ENCODE measurements at regions not wholly inside any gene's neighbourhood (a gene's known extent, or its start where the extent isn't known, plus 50 kb on each side); places are given as distances from the start of the nearest gene placed in this dataset.
"Not testable (repeated sequence)": the region's sequence is repeated elsewhere in the genome, so short reads cannot be mapped to it uniquely, and the experiment has no call there.

DNA sequence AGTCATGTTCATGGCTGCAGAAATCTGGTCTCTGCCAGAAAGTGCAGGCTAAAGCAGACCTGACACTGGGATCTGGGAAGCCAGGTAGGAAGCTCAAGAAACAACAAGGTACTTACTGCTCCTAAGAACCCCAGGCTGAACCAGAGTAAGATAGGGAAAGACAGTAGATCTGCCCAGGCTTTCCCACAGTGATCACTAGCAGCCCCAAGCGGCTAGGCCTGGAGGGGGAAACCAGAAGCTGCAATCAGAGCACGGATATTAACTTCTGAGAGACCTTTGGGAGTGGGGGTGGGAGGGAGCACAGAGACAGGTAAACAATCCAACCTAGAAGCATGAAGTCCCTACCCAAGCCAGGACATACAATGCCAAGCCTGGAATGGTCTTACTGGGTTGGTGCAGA lies 135.2 kb upstream of the C11orf58 start:
- Histone ChIP-seq H3K4me1 (peaks cover 23 to 42% (median 34%) of the 10 kb centered on the region in 10 experiments), H3K9me3 (replicated peaks in 1 of 11) (no peaks in the 10 kb centered on the region), H3K27ac (no peak overlapping the region), H3K36me3 (no peaks in the 10 kb centered on the region), H3K4me2 (no peak overlapping the region), H3K27me3 (peaks cover 65 to 87% (median 80%) of the 10 kb centered on the region in 11 experiments), H3K4me3 (no peak overlapping the region), H4K20me1 (peaks cover 0 to 51% (median 43%) of the 10 kb centered on the region in 11 experiments; a peak in 17 of 22 replicates), H3K9ac (no peak overlapping the region)
- TF ChIP-seq Cebpa-rat (IDR thresholded peaks at IDR 0.05) = no peak

DNA sequence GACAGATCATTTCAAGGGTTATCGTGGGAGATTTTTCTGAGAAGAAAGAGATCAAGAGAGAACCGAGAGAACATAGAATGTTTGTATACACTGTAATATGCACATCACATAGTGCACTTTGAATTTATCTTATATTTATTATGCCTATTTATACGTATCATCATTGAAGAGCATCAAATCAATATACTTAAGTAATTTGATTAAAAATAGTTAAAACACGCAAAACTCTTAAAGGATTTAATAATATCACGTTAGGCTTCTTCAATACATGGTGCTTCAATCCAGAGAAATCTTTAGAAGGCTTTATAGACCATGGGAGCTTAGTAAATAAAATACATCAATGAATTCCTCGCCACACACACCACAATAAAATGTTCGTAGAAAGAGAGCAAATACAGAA lies 139.5 kb upstream of the C11orf58 start:
- no peak for TF ChIP-seq Cebpa-rat (IDR thresholded peaks at IDR 0.05)
- Histone ChIP-seq H3K4me1 (peaks cover 2 to 6% (median 4%) of the 10 kb centered on the region in 10 experiments), H3K9ac (no peak overlapping the region), H3K9me3 (replicated peaks in 1 of 11) (no peaks in the 10 kb centered on the region), H3K36me3 (no peaks in the 10 kb centered on the region), H3K4me3 (no peak overlapping the region), H3K27ac (no peak overlapping the region), H3K4me2 (no peak overlapping the region), H3K27me3 (peaks cover 21 to 44% (median 37%) of the 10 kb centered on the region in 11 experiments), H4K20me1 (peaks cover 0 to 11% (median 4%) of the 10 kb centered on the region in 11 experiments; a peak in 14 of 22 replicates)

DNA sequence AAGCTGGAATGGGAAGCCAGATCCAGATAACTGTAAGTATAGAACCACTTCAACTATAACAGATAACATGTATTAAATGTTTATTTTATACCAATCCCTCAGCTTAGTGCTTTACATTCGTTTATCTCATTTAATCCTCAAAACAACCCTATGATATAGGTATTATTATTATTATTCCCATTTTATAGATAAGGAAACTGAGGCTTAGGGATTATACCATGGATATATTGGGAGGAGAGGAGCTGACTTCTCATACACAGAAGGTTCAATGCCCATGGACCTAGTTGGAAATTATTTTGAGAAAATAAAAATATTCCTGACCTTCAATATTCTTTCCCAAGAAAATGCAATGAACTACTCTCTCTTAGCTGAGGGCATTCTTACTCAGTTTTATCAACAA lies 140.4 kb upstream of the C11orf58 start:
- H4K20me1 ChIP-seq = peaks cover 0 to 2% (median 0%) of the 10 kb centered on the region in 11 experiments; a peak in 3 of 22 replicates
- H3K4me3 ChIP-seq = no peak overlapping the region
- TF ChIP-seq Cebpa-rat (IDR thresholded peaks at IDR 0.05) = no peak
- H3K27ac ChIP-seq = no peak overlapping the region
- no peaks in the 10 kb centered on the region for H3K4me1 ChIP-seq
- H3K27me3 ChIP-seq = peaks cover 13 to 35% (median 28%) of the 10 kb centered on the region in 11 experiments
- no peak overlapping the region for H3K4me2 ChIP-seq
- no peaks in the 10 kb centered on the region for H3K36me3 ChIP-seq
- H3K9me3 ChIP-seq (replicated peaks in 1 of 11) = no peaks in the 10 kb centered on the region
- H3K9ac ChIP-seq = no peak overlapping the region

DNA sequence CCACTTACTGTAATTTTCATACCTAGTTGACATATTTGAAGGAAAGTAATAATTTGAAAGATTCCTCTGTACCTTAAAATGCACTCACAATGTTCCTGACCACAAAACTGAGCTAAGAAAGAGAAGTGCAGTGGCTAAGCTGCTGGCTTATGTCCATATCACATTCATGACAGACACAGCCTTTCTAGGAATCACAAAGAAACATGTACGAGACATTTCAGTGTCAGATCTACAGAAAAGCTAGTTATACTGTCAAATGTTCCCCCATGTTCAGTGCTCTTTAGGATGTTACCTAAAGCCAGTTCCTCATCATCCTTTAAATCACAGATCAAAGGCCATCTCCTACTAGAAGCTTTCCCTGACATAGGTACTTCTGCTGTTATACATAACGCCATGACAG lies 142.2 kb upstream of the C11orf58 start:
- no peaks in the 10 kb centered on the region for H3K36me3 ChIP-seq
- H3K4me2 ChIP-seq = no peak overlapping the region

DNA sequence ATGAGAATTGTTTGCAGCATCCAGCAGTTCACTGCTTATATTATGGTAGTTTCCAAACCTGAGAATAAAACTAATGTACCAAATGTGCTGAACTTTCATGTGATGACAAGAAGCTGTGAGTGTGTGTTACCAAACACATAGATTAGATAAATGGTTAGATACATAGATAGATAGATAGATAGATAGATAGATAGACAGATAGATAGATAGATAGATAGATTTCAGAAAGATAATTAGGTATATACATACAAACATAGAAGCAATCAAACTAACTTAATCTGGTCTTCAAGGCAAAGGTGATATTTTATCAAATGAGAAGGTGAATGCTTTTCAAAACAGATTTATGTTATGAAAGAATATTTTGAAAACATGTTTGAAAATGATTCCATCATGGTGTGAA lies 147.3 kb upstream of the C11orf58 start:
- Histone ChIP-seq H3K4me2 (no peak overlapping the region), H3K9me3 (replicated peaks in 1 of 11) (no peaks in the 10 kb centered on the region), H3K36me3 (no peaks in the 10 kb centered on the region), H3K27me3 (no peaks in the 10 kb centered on the region), H3K4me3 (no peak overlapping the region), H3K9ac (no peak overlapping the region), H3K4me1 (no peaks in the 10 kb centered on the region), H3K27ac (no peak overlapping the region), H4K20me1 (no peaks in the 10 kb centered on the region)
- no peak for TF ChIP-seq Cebpa-rat (IDR thresholded peaks at IDR 0.05)

More for the DNA sequence above, 142.2 kb upstream of the C11orf58 start:
- Histone ChIP-seq H3K4me1 (no peaks in the 10 kb centered on the region), H3K27ac (no peak overlapping the region), H4K20me1 (no peaks in the 10 kb centered on the region; a peak in 1 of 22 replicates), H3K9me3 (replicated peaks in 1 of 11) (no peaks in the 10 kb centered on the region), H3K27me3 (peaks cover 0 to 17% (median 14%) of the 10 kb centered on the region in 11 experiments; a peak in 16 of 22 replicates), H3K9ac (no peak overlapping the region), H3K4me3 (no peak overlapping the region)
- TF ChIP-seq Cebpa-rat (IDR thresholded peaks at IDR 0.05) = no peak

DNA sequence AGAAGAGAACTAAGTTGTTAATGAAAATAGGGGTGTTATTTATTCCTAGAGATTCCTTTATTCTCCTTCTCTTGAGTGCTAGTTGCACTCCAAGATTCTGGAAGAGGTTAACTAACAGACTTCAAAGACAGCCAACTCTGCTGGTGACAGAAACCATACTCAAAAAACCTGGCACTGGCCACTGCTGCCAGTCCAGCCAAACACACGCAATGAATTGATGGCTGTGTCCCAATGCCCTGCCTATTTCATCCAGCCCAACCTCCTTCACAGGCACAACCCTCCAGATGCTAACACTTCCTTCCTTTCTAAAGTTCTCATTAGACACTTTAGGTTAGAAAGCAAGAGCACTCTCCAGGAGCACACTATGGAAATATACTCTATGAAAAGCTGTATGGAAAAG lies 150.8 kb upstream of the C11orf58 start:
- Histone ChIP-seq H3K9ac (no peak overlapping the region), H3K4me1 (no peaks in the 10 kb centered on the region), H3K9me3 (replicated peaks in 1 of 11) (no peaks in the 10 kb centered on the region), H3K36me3 (no peaks in the 10 kb centered on the region), H3K4me2 (no peak overlapping the region), H3K4me3 (no peak overlapping the region), H3K27ac (no peak overlapping the region), H4K20me1 (no peaks in the 10 kb centered on the region), H3K27me3 (no peaks in the 10 kb centered on the region)
- no peak for TF ChIP-seq Cebpa-rat (IDR thresholded peaks at IDR 0.05)

DNA sequence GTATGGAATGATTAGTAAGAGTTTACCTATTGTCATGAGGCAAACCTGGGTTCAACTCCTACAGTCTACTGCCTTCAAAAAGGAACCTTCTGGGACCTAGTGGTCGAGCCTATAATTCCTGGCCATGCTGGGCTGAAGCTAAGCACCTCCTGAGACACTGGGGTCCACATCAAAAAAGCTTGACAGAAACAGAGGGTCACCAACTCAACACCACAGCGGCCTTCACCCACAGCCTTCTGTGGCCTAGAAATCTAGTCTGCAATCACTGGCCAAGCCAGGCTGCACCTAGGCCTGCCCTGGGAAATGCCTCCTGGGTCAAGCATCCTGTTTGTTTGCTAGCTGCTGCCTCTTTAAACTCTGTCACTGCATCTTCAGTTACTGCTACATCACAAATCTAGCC lies 153.9 kb upstream of the C11orf58 start:
- no peak overlapping the region for H3K27ac ChIP-seq
- no peak overlapping the region for H3K4me2 ChIP-seq
- H4K20me1 ChIP-seq = no peaks in the 10 kb centered on the region
- no peaks in the 10 kb centered on the region for H3K4me1 ChIP-seq
- H3K9ac ChIP-seq = no peak overlapping the region
- H3K4me3 ChIP-seq = no peak overlapping the region
- no peaks in the 10 kb centered on the region for H3K36me3 ChIP-seq
- no peak for TF ChIP-seq Cebpa-rat (IDR thresholded peaks at IDR 0.05)
- no peaks in the 10 kb centered on the region for H3K27me3 ChIP-seq
- H3K9me3 ChIP-seq (replicated peaks in 1 of 11) = 0 out of 22 replicates have a peak, but pooled peaks cover 0 to 4% (median 0%) of the 10 kb centered on the region in 11 experiments

DNA sequence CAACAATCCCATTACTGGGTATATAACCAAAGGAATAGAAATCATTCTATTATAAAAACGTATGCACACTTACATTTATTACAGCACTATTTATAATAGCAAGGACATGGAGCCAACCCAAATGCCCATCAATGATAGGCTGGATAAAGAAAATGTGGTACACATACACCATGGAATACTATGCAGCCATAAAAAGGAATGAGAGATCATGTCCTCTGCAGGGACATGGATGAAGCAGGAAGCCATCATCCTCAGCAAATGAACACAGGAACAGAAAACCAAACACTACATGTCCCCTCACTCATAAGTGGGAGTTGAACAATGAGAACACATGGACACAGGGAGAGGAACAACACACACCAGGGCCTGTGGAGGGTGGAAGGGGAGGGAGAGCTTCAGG lies 157.4 kb upstream of the C11orf58 start:
- not testable (repeated sequence) for H3K9me3 ChIP-seq (replicated peaks in 1 of 11); H3K27ac ChIP-seq; H3K36me3 ChIP-seq; H3K9ac ChIP-seq; H4K20me1 ChIP-seq; H3K4me2 ChIP-seq; H3K4me1 ChIP-seq; H3K4me3 ChIP-seq; H3K27me3 ChIP-seq

DNA sequence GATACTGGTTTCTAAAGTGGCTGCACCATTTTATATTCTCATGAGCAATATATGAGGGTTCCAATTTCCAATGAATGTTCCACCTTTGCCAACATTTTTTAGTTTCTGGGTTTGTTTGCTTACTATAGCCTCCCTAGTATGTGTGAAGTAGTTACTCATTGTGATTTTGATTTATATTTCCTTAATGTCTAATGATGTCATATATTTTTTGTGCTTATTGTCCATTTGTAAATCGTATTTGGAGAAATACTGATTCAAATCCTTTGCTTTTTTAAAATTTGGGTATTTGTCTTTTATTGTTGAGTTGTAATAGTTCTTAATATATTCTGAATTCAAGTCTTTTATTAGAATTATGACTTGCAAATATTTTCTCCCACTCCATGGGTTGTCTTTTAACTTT lies 161.0 kb upstream of the C11orf58 start:
- H3K27ac ChIP-seq = no peak overlapping the region
- no peak overlapping the region for H3K4me3 ChIP-seq
- no peaks in the 10 kb centered on the region for H3K36me3 ChIP-seq
- H3K9me3 ChIP-seq (replicated peaks in 1 of 11) = 0 out of 22 replicates have a peak, but pooled peaks cover 0 to 4% (median 0%) of the 10 kb centered on the region in 11 experiments
- TF ChIP-seq Cebpa-rat (IDR thresholded peaks at IDR 0.05) = no peak
- no peak overlapping the region for H3K9ac ChIP-seq
- H3K4me1 ChIP-seq = no peaks in the 10 kb centered on the region
- H3K4me2 ChIP-seq = no peak overlapping the region
- no peaks in the 10 kb centered on the region for H3K27me3 ChIP-seq
- no peaks in the 10 kb centered on the region for H4K20me1 ChIP-seq

DNA sequence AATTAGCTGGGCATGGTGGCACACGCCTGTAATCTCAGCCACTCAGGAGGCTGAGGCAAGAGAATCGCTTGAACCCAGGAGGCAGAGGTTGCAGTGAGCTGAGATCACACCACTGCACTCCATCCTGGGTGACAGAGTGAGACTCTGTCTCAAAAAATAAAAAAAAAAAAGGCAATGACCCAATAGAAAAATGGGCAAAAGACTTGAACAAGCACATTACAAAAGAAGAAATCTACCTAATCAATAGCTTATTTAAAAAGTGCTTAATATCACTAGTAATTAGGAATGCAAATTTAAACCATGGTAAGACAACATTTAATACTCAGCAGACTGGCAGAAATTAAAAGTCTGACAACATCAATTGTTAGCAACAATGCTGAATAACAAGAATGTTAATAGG lies 163.6 kb upstream of the C11orf58 start:
- H3K27me3 ChIP-seq; H3K9ac ChIP-seq; H3K36me3 ChIP-seq; H3K4me2 ChIP-seq; H3K4me1 ChIP-seq; H4K20me1 ChIP-seq; H3K9me3 ChIP-seq (replicated peaks in 1 of 11); H3K27ac ChIP-seq; H3K4me3 ChIP-seq: not testable (repeated sequence)

Data from BLaER1 treated with 17β-estradiol and CSF1 and Interleukin-3, amounts not matched to agents 10 nM and 100 nM (cell line).